ENCODE measurements at regions not wholly inside any gene's neighbourhood (a gene's known extent, or its start where the extent isn't known, plus 50 kb on each side); places are given as distances from the start of the nearest gene placed in this dataset.

DNA sequence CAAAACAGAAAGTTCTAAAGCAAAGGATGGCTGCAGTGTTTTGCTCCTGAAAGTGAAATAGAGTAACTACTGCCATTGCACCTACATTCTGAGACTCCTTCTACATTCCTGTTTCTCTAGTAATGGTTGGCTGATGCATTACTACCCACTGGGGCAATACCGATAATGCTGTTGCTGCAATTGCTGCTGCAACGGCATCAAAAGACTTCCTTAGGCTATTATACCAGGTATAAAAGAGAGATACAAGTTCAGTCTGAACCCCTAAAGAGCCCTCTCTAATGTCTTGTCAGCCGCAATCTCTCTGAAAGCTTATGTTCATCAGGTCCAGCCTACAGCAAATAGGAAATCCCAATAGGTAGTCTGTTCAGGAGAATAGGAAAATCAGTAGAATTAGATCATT, 338.4 kb downstream of the PABPC4L start:
- TF ChIP-seq, protein P1, sequence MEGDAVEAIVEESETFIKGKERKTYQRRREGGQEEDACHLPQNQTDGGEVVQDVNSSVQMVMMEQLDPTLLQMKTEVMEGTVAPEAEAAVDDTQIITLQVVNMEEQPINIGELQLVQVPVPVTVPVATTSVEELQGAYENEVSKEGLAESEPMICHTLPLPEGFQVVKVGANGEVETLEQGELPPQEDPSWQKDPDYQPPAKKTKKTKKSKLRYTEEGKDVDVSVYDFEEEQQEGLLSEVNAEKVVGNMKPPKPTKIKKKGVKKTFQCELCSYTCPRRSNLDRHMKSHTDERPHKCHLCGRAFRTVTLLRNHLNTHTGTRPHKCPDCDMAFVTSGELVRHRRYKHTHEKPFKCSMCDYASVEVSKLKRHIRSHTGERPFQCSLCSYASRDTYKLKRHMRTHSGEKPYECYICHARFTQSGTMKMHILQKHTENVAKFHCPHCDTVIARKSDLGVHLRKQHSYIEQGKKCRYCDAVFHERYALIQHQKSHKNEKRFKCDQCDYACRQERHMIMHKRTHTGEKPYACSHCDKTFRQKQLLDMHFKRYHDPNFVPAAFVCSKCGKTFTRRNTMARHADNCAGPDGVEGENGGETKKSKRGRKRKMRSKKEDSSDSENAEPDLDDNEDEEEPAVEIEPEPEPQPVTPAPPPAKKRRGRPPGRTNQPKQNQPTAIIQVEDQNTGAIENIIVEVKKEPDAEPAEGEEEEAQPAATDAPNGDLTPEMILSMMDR (conservative IDR thresholded peaks at IDR 0.05; ENCODE audit: low read depth, low read length), result no peak
- TF ChIP-seq POLR2A (IDR thresholded peaks at IDR 0.05; ENCODE audit: low read depth, low read length) (no peak), MXI1 (IDR thresholded peaks at IDR 0.05; ENCODE audit: borderline replicate concordance, low read depth, low read length) (no peak), BHLHE40 (IDR thresholded peaks at IDR 0.05; ENCODE audit: low read depth, low read length) (no peak)

All from IMR-90 (cell line).